ENCODE measurements at regions not wholly inside any gene's neighbourhood (a gene's known extent, or its start where the extent isn't known, plus 50 kb on each side); places are given as distances from the start of the nearest gene placed in this dataset.

- TF ChIP-seq CTCF (IDR thresholded peaks at IDR 0.05; ENCODE audit: insufficient read depth, low read length): no peak
- peak; percentile 96 for DNase-seq (ENCODE audit: low read depth)
- no peak overlapping the region for H3K4me3 ChIP-seq (ENCODE audit: low read depth, low read length)
Measured at GRCh38 chr21:27423906-27424595, 457.2 kb upstream of the ADAMTS5 start.

GRCh38 chr21:27423038-27423437 is 456.1 kb upstream of the ADAMTS5 start:
- TF ChIP-seq CTCF (IDR thresholded peaks at IDR 0.05; ENCODE audit: insufficient read depth, low read length): no peak
- peak; percentile 96 for DNase-seq (ENCODE audit: low read depth)
- no peak overlapping the region for H3K4me3 ChIP-seq (ENCODE audit: low read depth, low read length)

GRCh38 chr21:27422435-27422834 is 455.5 kb upstream of the ADAMTS5 start:
- H3K4me3 ChIP-seq (ENCODE audit: low read depth, low read length): no peak overlapping the region
- TF ChIP-seq CTCF (IDR thresholded peaks at IDR 0.05; ENCODE audit: insufficient read depth, low read length): no peak
- DNase-seq (ENCODE audit: low read depth): peak; percentile 47

- H3K4me3 ChIP-seq (ENCODE audit: low read depth, low read length): no peak overlapping the region
- no peak for TF ChIP-seq CTCF (IDR thresholded peaks at IDR 0.05; ENCODE audit: insufficient read depth, low read length)
- peak; percentile 86 for DNase-seq (ENCODE audit: low read depth)
Measured at GRCh38 chr21:27421654-27422053, 454.8 kb upstream of the ADAMTS5 start.

- DNase-seq (ENCODE audit: low read depth): peak; percentile 66
- no peak overlapping the region for H3K4me3 ChIP-seq (ENCODE audit: low read depth, low read length)
- TF ChIP-seq CTCF (IDR thresholded peaks at IDR 0.05; ENCODE audit: insufficient read depth, low read length): no peak
Measured at GRCh38 chr21:27419153-27419552, 452.3 kb upstream of the ADAMTS5 start.

- no peak for TF ChIP-seq CTCF (IDR thresholded peaks at IDR 0.05; ENCODE audit: insufficient read depth, low read length)
- no peak for DNase-seq (ENCODE audit: low read depth)
- H3K4me3 ChIP-seq (ENCODE audit: low read depth, low read length): no peak overlapping the region
Measured at GRCh38 chr21:27418346-27418745, 451.5 kb upstream of the ADAMTS5 start.

GRCh38 chr21:27412530-27412929 is 445.6 kb upstream of the ADAMTS5 start:
- no peak overlapping the region for H3K4me3 ChIP-seq (ENCODE audit: low read depth, low read length)
- TF ChIP-seq CTCF (IDR thresholded peaks at IDR 0.05; ENCODE audit: insufficient read depth, low read length): no peak
- no peak for DNase-seq (ENCODE audit: low read depth)
